ENCODE measurements at regions not wholly inside any gene's neighbourhood (a gene's known extent, or its start where the extent isn't known, plus 50 kb on each side); places are given as distances from the start of the nearest gene placed in this dataset.

DNA sequence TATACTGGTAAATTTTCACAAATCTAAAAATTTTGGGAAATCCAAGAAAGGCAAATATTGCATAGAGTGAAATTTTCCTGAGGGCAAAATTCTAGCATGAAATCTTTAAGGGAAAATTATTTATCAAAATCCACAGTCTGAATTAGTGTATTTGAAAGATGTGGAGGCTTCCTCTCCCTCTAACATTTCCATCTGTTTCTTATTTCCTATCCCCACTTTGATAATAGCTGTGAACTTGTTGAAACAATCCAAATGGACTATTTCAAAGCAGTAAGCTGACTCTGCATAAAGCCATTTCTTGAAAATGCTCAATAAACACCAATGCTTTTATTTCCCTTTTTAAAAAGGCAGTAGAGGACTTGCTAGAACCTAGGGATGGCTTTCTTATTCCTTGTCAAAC is 107.3 kb upstream of the PABPC4L start:
- no peak for DNase-seq

GRCh38 chr4:134298313-134298712 is 96.7 kb upstream of the PABPC4L start:
- DNase-seq, result no peak

- DNase-seq, result no peak
These were observed 96.2 kb upstream of the PABPC4L start for GRCh38 chr4:134297765-134298164.

GRCh38 chr4:134282680-134283079 is 81.1 kb upstream of the PABPC4L start:
- DNase-seq, result no peak

DNA sequence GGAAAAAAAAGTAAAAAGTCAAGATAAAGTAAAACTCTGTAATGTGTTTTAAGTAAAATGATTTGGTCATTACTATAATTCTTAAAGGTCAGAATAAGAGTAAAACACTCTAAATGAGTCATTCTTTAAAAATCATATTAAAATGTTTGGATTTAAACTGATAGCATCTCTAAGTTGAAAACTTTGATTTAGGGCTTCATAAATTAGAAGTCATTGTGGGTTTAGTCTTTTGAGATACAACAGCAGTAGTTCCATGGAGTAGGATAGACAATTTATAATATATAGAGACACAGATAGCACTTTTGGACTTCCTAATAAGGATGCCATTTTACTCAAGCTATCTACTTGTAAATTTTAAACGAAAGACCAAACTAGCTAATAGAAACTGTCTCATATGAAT is 77.1 kb upstream of the PABPC4L start:
- no peak for DNase-seq

GRCh38 chr4:134276476-134276875 is 74.9 kb upstream of the PABPC4L start:
- no peak for DNase-seq

- DNase-seq, result no peak
These were observed 58.5 kb upstream of the PABPC4L start for GRCh38 chr4:134260126-134260525.
